HG03432 (cell line): ENCODE measurements at regions not wholly inside any gene's neighbourhood (a gene's known extent, or its start where the extent isn't known, plus 50 kb on each side); places are given as distances from the start of the nearest gene placed in this dataset.

Experiments used
- ATAC-seq: cut with Tn5 transposase; IDR thresholded peaks from one replicate; pipeline ENCODE4 v1.9.1; 2021; ENCODE audit warnings: mild to moderate bottlenecking, moderate library complexity; ENCODE audit not compliant: unreplicated experiment

- no peak for ATAC-seq
Measured at GRCh38 chr3:102176333-102177050, 258.3 kb upstream of the ZPLD1 start.

- no peak for ATAC-seq
Measured at GRCh38 chr3:102177075-102177755, 257.6 kb upstream of the ZPLD1 start.

- ATAC-seq = no peak
Measured at GRCh38 chr3:102178817-102179216, 256.0 kb upstream of the ZPLD1 start.

GRCh38 chr3:102179326-102180177, 255.3 kb upstream of the ZPLD1 start:
- peak; percentile 65 for ATAC-seq

DNA sequence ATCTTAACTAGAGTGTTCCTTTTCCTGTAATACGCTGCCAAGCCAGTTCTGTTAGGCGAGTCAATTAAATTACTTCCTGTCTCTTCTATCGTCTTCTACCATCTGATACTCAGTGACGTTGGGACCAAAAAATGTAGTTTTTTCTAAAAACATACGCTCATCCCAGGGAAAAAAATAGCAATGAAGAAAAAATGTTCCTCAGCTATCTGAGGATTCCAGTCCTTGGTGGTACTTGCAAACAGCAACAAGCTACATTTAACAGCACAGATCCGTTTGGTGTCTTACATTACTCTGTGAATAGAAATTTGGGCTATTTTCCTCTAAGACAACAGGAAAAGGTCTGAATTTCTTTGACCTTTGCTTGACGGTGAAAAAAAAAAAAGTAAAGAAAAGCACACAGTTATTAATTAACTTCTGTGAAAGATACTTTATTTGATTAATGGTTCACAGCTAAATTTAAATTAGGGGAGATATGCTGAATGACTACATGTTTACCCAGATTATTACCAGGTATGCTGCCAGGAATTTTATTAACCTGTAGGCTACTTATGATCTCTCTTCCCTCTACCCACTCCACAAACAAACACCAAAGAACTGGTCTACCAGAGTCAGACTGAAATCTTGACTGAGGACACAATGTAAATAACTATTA, 254.4 kb upstream of the ZPLD1 start:
- peak; percentile 46 for ATAC-seq

DNA sequence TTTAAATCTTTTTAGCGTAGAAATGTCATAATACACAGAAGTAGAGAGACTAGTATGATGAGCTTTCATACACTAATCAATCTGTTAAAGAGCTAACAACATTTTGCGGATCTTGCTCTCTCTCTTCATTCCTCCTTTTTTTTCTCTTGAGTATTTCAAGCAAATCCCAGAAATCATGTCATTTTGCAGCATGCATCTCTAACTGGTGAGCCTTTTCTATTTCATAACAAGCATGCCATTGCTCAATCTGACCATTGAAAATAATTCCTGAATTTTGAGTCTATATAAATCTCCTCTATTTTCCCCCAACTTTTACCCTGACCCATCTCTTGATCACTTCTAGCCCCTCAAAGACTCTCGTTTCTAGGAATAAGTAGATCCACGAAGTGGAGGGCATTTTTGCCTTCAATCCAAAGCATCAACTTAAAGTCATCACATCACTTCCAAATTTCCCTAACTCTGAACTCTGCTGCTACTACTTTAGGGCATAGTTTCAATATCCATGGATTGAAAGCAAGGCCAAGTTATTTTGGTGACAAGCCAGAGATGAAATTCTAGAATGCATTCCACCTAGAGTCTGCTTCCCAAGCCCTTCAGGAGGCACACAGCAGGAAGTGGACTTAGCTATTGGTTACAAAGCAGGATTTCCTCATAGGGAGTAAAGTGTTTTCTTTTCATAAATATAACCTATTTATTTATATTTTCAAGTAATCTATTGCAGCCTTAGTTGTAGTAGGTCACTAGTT, 253.5 kb upstream of the ZPLD1 start:
- ATAC-seq = no peak

GRCh38 chr3:102182162-102182561, 252.7 kb upstream of the ZPLD1 start:
- no peak for ATAC-seq

GRCh38 chr3:102183186-102183585, 251.6 kb upstream of the ZPLD1 start:
- ATAC-seq = no peak

DNA sequence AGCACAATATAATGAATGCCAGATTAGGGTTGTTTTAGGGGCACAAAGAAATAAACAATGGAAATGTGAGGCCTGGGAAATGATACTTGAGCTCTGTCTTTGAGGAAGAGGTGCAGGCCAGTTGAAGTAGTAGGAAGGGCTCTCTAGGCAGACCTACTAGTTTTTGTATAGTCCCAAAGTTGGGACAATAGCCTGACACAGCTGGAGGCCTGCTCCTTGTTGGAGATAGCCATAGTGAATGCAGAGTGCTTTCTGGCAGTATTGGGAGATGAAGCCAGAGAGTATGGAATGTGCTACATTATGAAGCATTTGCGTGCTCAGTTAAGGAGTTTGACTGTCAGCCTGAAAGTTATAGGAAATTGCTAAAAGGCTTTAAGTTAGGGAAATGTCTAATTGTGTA, 251.2 kb upstream of the ZPLD1 start:
- no peak for ATAC-seq

- no peak for ATAC-seq
Measured at GRCh38 chr3:102189541-102189940, 245.3 kb upstream of the ZPLD1 start.

- ATAC-seq = no peak
Measured at GRCh38 chr3:102189956-102190723, 244.7 kb upstream of the ZPLD1 start.

GRCh38 chr3:102192575-102192974, 242.2 kb upstream of the ZPLD1 start:
- no peak for ATAC-seq

DNA sequence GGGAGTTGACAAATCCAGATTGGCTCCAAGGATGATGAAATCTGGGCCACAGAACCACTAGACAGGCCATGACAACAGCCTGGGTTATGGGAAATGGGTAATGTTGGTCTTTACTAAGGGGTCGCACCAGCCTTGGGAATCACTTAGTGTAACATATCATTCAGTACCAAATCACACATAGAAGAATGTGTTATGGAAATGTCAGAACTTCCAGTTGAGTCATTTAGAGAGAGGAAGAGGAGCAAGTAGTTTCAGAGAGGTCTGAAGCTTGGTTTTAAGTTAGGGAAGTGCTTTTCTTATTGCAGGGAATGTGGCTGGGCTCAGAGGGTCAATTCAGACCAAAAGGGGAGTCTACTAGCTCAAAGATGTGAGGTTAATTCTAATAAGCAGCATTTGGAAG, 241.6 kb upstream of the ZPLD1 start:
- no peak for ATAC-seq

DNA sequence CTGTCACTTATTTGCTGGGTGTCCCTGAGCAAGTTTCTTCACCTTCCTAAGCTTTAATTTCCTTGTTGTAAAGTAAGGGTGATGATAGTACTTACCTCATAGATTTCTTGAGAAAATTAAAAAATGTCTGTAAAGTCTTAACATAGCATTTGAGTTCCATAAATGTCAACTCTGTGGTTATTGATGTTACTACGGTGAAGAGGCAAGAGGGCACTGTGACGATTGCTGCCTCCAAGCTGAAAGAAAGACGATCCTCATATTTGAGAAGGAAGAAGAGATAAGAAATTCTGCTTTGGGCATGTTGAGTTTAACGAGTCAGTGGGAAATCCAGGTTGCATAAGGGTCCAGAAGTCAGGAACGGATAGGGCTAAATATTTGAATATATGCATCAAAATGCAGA, 240.8 kb upstream of the ZPLD1 start:
- no peak for ATAC-seq

GRCh38 chr3:102194760-102195159, 240.1 kb upstream of the ZPLD1 start:
- no peak for ATAC-seq

GRCh38 chr3:102195198-102195948, 239.4 kb upstream of the ZPLD1 start:
- ATAC-seq = no peak

DNA sequence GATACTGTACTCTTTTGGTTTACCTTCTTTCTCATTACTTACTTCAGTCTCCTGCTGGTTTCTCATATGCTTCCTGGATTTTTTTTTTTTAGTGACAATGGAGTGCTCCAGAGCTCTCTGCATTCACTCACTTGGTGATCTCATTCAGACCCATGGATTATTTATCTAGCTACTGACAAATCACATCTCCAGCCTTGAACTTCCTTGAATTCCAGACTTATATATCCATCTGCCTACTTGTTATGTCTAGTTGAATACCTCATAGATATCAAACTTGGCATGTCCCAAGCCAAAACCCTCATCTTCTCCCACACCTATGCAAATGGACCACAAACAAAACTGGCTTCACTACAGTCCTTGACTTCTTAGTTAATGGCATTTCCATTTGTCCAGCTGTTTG, 234.7 kb upstream of the ZPLD1 start:
- ATAC-seq = no peak

GRCh38 chr3:102200560-102200959, 234.3 kb upstream of the ZPLD1 start:
- ATAC-seq = peak; percentile 42

- no peak for ATAC-seq
Measured at GRCh38 chr3:102205647-102206046, 229.2 kb upstream of the ZPLD1 start.
